22Rv1 (cell line): ENCODE measurements at regions not wholly inside any gene's neighbourhood (a gene's known extent, or its start where the extent isn't known, plus 50 kb on each side); places are given as distances from the start of the nearest gene placed in this dataset.

Experiments
- H3K27ac ChIP-seq: fragments of 450-650 bp; 2 replicates; pipeline ENCODE4 v1.5.1; 2017
- CTCF ChIP-seq: fragments of 450-650 bp; IDR thresholded peaks from 2 replicates; pipeline ENCODE4 v1.5.1; 2017; ENCODE audit warnings: mild to moderate bottlenecking
- ZFX ChIP-seq: fragments of 450-650 bp; IDR thresholded peaks from 2 replicates; pipeline ENCODE4 v1.6.1; 2017; ENCODE audit warnings: antibody characterized with exemption, borderline replicate concordance

- TF ChIP-seq ZFX (no peak), CTCF (no peak)
- no peak overlapping the region for H3K27ac ChIP-seq
These were observed 406.5 kb upstream of the SHH start for GRCh38 chr7:156218544-156219306.

- TF ChIP-seq CTCF: no peak
- TF ChIP-seq ZFX: no peak
- H3K27ac ChIP-seq: no peak overlapping the region
These were observed 405.5 kb upstream of the SHH start for GRCh38 chr7:156217803-156218202.

- H3K27ac ChIP-seq: no peak overlapping the region
- no peak for TF ChIP-seq CTCF
- TF ChIP-seq ZFX: no peak
These were observed 396.8 kb upstream of the SHH start for GRCh38 chr7:156209087-156209486.

- TF ChIP-seq ZFX: no peak
- H3K27ac ChIP-seq: no peak overlapping the region
These were observed 395.0 kb upstream of the SHH start for GRCh38 chr7:156207306-156207705.

- no peak overlapping the region for H3K27ac ChIP-seq
- TF ChIP-seq ZFX (no peak), CTCF (no peak)
These were observed 393.9 kb upstream of the SHH start for GRCh38 chr7:156206174-156206573.

- H3K27ac ChIP-seq: no peak overlapping the region
- TF ChIP-seq CTCF: no peak
- TF ChIP-seq ZFX: no peak
These were observed 392.6 kb upstream of the SHH start for GRCh38 chr7:156204820-156205219.

- H3K27ac ChIP-seq: no peak overlapping the region
- TF ChIP-seq CTCF (no peak), ZFX (no peak)
These were observed 391.7 kb upstream of the SHH start for GRCh38 chr7:156203923-156204322.

GRCh38 chr7:156198277-156198676 is 386.0 kb upstream of the SHH start:
- no peak for TF ChIP-seq ZFX
- no peak for TF ChIP-seq CTCF
- H3K27ac ChIP-seq: no peak overlapping the region
